ENCODE measurements at regions not wholly inside any gene's neighbourhood (a gene's known extent, or its start where the extent isn't known, plus 50 kb on each side); places are given as distances from the start of the nearest gene placed in this dataset.

DNA sequence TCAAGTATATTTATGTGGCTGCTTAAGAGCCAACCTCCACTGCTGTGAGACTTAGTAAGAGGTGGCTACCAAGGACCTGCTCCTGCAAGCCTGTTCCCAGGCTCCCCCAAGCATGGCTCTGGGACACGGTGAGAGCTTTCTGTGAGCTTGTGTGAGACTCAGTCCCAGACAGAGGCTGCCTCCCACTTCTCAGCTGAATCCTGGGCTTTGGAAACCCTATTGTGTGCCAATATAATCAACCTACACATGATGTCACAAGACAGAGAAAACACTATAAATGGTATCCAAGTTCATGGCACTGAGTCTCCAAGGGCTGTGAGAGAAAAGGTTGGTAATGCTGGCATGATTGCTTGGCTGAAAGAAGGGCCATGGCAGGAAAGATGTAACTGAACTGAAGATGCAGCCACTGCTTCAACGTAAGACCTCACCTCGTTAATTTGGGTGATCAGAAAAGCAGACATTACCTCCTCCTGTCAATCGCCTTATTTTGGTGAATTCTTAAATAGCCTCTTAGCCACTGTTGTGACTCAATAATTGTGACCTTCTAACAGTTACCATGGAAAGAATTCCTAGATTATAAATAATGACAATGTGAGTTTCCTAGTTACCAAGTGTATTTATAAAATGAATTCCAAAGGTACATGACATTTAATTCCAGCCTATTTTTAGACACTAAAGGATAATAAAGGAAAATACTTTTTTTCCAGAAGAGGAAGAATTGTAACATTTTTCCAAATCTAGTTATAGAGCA lies 332.0 kb downstream of the IRS2 start:
- no peak for DNase-seq
- no peaks in the 10 kb centered on the region for H3K9me3 ChIP-seq (replicated peaks)
- H3K36me3 ChIP-seq, result no peaks in the 10 kb centered on the region
- H3K4me1 ChIP-seq, result no peaks in the 10 kb centered on the region
- H3K27me3 ChIP-seq, result no peaks in the 10 kb centered on the region
- H3K4me3 ChIP-seq, result no peak overlapping the region
- H3K27ac ChIP-seq, result no peak overlapping the region

DNA sequence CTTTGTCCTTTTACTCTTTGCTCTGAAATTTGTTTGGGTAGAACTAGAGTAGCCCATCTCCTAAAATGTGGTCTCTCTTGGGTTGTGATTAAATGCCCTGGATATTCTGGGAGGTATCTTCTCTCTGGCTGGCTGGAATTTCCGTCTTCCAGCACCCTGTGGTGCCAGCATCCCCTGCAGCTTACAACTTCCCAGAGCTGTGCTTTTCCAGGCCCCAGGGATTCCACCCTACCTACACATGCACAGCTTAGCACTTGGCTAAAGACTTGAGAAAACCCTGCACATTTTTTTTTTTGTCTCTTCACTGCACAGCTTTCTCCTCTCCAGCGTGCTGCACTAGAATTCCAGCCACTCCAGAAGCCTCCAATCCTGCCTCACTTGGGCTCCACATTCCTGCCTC lies 334.7 kb downstream of the IRS2 start:
- no peak overlapping the region for H3K27ac ChIP-seq
- no peak for DNase-seq
- H3K4me1 ChIP-seq, result no peaks in the 10 kb centered on the region
- no peak overlapping the region for H3K4me3 ChIP-seq
- H3K27me3 ChIP-seq, result no peaks in the 10 kb centered on the region
- H3K9me3 ChIP-seq (replicated peaks), result no peaks in the 10 kb centered on the region
- H3K36me3 ChIP-seq, result no peaks in the 10 kb centered on the region

DNA sequence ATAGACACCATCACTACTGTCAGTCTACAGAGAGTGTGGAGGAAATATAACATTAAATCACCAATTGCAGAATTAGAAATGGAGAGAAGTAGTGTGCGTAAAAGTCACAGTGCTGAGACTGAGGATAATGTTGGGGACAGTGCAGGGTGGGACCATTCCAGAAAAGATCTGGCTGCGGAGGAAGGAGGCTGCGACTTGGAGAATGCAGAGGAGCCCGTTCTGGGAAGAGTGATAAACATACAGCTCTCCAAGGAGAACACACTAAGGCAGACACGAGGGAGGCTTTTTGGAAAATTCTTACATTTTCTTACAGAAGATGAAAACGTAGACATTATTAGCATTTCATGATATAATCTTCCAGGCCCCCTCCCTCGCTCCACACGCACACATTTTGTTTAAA lies 337.8 kb downstream of the IRS2 start:
- no peaks in the 10 kb centered on the region for H3K27me3 ChIP-seq
- no peak overlapping the region for H3K4me3 ChIP-seq
- no peak for DNase-seq
- H3K36me3 ChIP-seq, result no peaks in the 10 kb centered on the region
- H3K4me1 ChIP-seq, result no peaks in the 10 kb centered on the region
- no peak overlapping the region for H3K27ac ChIP-seq
- no peaks in the 10 kb centered on the region for H3K9me3 ChIP-seq (replicated peaks)

DNA sequence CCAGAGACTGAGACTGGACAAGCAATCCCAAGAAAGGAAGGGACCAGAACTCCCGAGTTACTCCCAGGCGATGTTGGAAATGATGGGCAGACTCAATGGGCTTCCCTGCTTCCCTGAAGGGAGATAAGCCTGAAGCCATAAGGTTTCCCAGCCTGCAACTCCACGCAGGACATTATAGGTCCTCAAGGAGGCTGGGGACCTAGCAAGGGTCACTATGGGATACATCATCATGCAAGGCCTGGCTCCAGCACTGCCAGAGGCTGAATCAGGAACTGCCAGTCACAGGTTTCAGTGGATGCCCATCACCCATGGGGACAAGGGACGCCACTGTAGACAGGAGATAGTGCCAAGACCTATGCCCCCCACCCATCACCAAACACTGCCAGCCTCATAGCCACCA lies 338.7 kb downstream of the IRS2 start:
- H3K27ac ChIP-seq, result no peak overlapping the region
- H3K27me3 ChIP-seq, result no peaks in the 10 kb centered on the region
- no peaks in the 10 kb centered on the region for H3K4me1 ChIP-seq
- H3K36me3 ChIP-seq, result no peaks in the 10 kb centered on the region
- no peaks in the 10 kb centered on the region for H3K9me3 ChIP-seq (replicated peaks)
- H3K4me3 ChIP-seq, result no peak overlapping the region
- DNase-seq, result no peak

DNA sequence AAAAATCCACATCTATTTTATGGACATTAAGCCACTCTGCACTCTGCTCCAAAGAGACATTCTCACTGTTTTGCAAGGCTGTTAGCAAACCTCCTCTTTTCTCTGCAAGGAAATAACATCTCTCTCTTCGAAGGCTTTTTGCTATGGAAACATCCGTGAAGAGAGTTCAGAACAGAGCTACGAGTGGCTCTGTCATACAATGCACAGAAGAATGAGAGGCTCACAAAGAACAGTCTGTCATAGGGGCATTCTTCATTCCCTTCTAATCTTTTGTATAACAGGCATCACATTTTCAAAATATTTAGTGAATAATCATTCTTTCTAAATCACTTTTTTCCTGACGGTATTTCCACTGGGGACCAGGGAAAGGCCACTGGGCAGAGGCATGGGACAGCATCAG lies 346.1 kb downstream of the IRS2 start:
- no peaks in the 10 kb centered on the region for H3K36me3 ChIP-seq
- no peak for DNase-seq
- no peak overlapping the region for H3K27ac ChIP-seq
- no peak overlapping the region for H3K4me3 ChIP-seq
- H3K27me3 ChIP-seq, result no peaks in the 10 kb centered on the region
- no peaks in the 10 kb centered on the region for H3K9me3 ChIP-seq (replicated peaks)
- H3K4me1 ChIP-seq, result no peaks in the 10 kb centered on the region

DNA sequence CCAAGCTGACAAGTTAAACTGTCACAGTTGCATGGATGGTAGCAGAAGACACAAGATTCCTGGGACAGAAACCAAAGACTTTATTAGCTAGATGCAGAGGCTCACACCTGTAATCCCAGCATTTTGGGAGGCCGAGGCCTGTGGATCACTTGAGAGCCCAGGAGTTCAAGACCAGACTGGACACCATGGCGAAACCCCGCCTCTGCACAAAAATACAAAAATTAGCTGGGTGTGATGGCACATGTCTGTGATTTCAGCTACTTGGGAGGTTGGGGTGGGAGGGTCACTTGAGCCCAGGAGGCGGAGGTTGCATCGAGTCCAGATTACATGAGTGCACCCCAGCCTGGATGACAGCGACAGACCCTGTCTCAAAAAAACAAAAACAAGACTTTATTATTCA lies 346.6 kb downstream of the IRS2 start:
- H3K27ac ChIP-seq, result no peak overlapping the region

DNA sequence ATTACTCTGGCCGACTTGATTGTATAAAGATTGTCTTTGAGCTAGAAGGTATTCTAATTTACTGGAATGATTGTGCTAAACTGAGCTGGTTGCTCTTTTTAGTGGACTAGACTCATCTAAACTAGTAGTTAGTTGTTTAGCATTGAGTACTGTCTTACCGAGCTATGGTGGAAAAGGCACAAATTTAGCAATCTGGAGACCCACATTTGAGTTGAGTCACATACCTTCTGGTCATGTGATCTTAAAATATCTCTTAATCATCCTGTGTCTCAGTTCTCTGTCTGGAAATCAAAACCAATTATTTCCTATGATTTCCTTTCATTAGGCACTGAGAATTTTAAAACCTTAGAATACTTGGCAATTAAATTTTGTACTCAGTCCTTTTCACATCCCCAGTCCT lies 349.5 kb downstream of the IRS2 start:
- Histone ChIP-seq H3K36me3 (no peaks in the 10 kb centered on the region), H3K27me3 (no peaks in the 10 kb centered on the region), H3K27ac (no peak overlapping the region), H3K4me3 (no peak overlapping the region), H3K9me3 (replicated peaks) (no peaks in the 10 kb centered on the region), H3K4me1 (no peaks in the 10 kb centered on the region)
- DNase-seq, result no peak

More for the DNA sequence above, 346.6 kb downstream of the IRS2 start:
- no peaks in the 10 kb centered on the region for H3K36me3 ChIP-seq
- no peaks in the 10 kb centered on the region for H3K9me3 ChIP-seq (replicated peaks)
- no peak for DNase-seq
- no peak overlapping the region for H3K4me3 ChIP-seq
- H3K27me3 ChIP-seq, result no peaks in the 10 kb centered on the region
- H3K4me1 ChIP-seq, result no peaks in the 10 kb centered on the region

DNA sequence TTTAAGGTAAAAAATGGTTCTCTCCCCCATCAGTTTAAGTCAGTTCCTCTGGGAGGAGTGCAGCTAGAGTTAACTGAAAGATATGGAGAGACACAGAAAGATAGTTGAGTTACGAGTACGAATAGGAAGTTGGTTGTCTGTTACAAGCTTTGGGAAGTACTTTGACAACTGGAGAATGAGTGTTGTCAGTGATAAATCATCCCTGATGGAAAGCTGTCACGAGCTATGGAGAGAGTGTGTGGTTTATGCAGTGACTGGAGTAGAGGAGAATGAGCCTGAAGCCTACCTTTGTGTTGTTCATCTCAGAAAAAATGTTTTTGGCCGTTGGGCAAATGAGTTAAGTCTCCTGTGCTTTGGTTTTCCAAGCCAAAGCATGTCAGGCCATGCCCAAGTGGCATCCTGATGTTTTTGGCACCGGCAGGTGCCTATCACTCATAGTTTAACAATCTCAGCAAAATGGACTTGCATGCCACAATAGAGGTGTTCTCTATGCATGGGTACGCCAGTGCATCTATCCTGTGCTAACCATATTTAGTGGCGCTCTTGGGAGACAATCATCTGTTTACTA lies 350.2 kb downstream of the IRS2 start:
- no peak for DNase-seq
- Histone ChIP-seq H3K4me3 (no peak overlapping the region), H3K9me3 (replicated peaks) (no peaks in the 10 kb centered on the region), H3K27ac (no peak overlapping the region), H3K27me3 (no peaks in the 10 kb centered on the region), H3K36me3 (no peaks in the 10 kb centered on the region), H3K4me1 (no peaks in the 10 kb centered on the region)

DNA sequence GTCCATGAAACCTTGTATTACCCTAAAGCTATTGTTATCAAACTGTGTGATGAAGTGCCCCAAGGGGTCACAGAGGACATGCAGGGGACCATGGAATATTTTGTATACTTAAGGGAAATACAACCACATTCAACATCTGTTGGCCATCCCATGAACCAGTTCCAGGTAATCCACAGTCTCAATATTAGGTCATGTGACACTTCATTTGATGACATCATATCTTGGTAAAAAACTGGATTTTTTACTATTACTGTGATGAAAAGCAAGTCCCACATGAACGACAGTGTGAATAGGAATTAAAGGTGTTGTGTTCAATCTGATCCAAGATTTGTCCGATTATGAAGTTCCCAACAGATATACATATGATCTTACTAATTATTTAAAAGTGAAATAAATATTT lies 355.2 kb downstream of the IRS2 start:
- Histone ChIP-seq H3K27ac (no peak overlapping the region), H3K36me3 (no peaks in the 10 kb centered on the region), H3K4me1 (no peaks in the 10 kb centered on the region), H3K9me3 (replicated peaks) (no peaks in the 10 kb centered on the region), H3K4me3 (no peak overlapping the region), H3K27me3 (no peaks in the 10 kb centered on the region)
- no peak for DNase-seq

DNA sequence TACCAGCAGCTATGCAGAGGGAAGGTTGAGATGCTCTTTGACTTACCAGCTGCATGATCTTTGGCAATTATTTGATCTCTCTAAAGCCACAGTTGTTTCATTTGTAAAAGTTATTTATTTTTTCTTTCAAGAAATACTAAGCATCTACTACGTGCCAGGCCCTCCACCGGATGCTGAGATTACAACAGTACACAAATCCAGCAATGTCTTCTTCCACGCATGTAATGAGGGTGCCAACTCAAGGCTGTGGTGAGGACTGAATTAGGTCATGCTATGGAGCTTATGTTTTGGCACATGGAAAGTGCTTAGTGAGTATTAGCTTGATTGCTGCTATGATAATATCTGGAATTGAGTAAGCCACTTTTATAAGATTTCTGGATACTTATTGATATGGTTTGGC lies 358.2 kb downstream of the IRS2 start:
- H3K27ac ChIP-seq, result no peak overlapping the region
- no peaks in the 10 kb centered on the region for H3K27me3 ChIP-seq
- no peak for DNase-seq
- H3K9me3 ChIP-seq (replicated peaks), result no peaks in the 10 kb centered on the region
- no peak overlapping the region for H3K4me3 ChIP-seq
- H3K36me3 ChIP-seq, result no peaks in the 10 kb centered on the region
- no peaks in the 10 kb centered on the region for H3K4me1 ChIP-seq

DNA sequence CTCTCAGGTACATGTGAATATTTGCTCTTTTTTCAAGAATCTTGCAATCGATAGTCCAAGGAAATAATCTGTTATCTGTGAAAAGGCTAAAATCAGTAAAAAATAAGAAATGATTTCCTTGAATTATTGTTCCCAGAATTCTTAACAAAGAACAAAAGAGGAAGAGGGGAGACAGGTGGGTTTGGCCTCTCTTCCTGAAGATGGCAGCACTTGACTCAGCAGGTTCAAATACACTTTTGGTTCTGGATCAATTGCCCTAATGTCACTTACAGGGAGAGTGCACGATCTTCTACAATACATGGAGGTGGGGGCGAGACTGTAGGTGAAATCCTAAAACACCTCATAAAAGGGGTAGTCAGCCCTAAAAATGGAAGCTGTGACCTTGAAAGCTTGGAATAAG lies 358.7 kb downstream of the IRS2 start:
- Histone ChIP-seq H3K4me1 (no peaks in the 10 kb centered on the region), H3K36me3 (no peaks in the 10 kb centered on the region), H3K4me3 (no peak overlapping the region), H3K9me3 (replicated peaks) (no peaks in the 10 kb centered on the region), H3K27ac (no peak overlapping the region), H3K27me3 (no peaks in the 10 kb centered on the region)
- DNase-seq, result no peak

DNA sequence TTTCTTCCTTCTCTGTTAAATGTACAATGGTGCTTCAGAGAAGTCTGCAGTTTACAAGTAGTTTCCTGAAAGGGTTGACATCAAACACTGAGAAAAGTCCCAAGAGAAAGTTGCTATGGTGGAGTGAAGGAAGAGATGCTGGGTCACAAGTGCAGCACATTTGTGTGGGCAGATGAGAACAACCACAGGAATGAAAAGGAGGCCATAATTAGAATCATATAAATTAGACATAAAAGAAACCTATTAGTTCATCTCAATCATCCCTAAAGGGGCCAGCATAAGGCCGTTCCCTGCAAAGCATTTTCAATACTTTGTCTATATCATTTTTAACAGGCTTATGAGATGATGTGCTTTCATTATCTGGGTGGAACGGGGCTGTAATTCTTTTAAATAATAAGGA lies 359.2 kb downstream of the IRS2 start:
- no peak overlapping the region for H3K4me3 ChIP-seq
- no peak overlapping the region for H3K27ac ChIP-seq
- no peaks in the 10 kb centered on the region for H3K9me3 ChIP-seq (replicated peaks)
- H3K4me1 ChIP-seq, result no peaks in the 10 kb centered on the region
- H3K36me3 ChIP-seq, result no peaks in the 10 kb centered on the region
- DNase-seq, result no peak
- no peaks in the 10 kb centered on the region for H3K27me3 ChIP-seq

DNA sequence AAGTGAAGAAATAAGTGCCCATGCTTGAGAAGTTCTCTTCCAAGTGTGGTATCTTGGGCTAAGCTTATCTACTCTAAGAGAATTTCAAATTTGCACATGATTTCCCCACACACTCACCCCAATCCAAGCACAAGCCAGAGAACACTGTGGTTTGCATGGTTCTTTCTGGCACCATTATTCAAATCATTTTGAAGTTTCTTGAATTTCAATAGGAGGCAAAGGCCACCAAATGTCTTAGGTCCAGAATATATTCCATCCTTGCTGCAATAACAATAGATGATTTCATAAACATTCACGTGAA lies 359.7 kb downstream of the IRS2 start:
- DNase-seq, result no peak
- no peaks in the 10 kb centered on the region for H3K9me3 ChIP-seq (replicated peaks)
- no peaks in the 10 kb centered on the region for H3K36me3 ChIP-seq
- no peaks in the 10 kb centered on the region for H3K27me3 ChIP-seq
- H3K4me3 ChIP-seq, result no peak overlapping the region
- H3K27ac ChIP-seq, result no peak overlapping the region
- H3K4me1 ChIP-seq, result no peaks in the 10 kb centered on the region

DNA sequence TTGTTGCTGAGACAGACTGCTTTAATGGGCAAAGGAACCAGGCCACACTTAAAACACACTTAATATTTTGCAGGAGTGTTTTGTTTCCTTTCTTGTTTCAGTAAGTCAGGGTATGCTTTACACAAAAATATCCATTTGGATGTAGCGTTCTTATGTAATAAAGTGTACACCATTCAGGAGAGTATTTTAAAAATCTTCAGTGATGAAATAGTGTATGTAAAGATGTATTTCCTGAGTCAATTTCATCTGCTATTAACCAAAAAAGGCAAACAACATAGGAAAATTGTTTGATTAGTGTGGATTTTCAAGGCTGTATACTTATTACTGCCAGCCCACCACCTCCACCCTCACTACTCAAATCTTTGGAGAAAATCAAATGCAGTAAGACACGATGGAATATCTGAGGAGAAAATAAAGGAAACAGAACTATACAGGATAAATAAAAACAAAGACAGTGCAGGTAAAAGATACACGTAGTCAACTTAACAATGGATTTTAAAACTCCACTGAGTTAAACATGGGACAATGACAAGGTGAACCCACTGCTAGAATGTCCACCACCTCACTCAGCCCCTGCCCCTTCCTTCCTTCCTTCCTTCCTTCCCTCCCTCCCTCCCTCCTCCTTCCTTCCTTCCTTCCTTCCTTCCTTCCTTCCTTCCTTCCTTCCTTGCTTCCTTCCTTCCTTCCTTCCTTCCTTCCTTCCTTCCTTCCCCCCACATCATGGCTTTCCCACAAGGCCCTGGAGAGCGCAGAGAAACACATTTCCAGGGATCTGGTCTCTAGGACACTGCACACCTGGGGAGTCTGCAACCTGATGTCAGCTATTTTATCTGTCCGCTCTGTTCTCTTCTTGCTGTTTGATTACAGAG lies 360.3 kb downstream of the IRS2 start:
- H3K4me3 ChIP-seq, result no peak overlapping the region
- H3K27ac ChIP-seq, result no peak overlapping the region
- no peaks in the 10 kb centered on the region for H3K36me3 ChIP-seq
- H3K27me3 ChIP-seq, result no peaks in the 10 kb centered on the region
- no peak for DNase-seq
- H3K9me3 ChIP-seq (replicated peaks), result no peaks in the 10 kb centered on the region
- no peaks in the 10 kb centered on the region for H3K4me1 ChIP-seq

DNA sequence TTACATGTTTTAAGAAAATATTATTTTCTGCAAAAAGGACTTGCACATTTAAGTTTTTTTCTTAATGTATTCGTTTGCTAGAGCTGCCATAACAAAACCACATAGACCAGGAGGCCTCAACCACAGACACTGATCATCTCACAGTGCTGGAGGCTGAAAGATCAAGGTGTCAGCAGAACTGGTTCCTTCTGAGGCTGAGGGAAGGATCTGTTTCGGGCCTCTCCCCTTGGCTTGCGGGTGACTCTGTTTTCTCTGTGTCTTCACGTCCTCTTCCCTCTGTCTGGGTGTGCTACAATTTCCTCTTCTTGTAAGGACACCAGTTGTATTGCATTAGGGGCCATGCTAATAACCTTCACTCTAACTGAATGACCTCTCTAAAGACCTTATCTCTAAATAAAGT lies 364.2 kb downstream of the IRS2 start:
- Histone ChIP-seq H3K9me3 (replicated peaks) (no peaks in the 10 kb centered on the region), H3K27me3 (no peaks in the 10 kb centered on the region), H3K27ac (no peak overlapping the region), H3K4me1 (no peaks in the 10 kb centered on the region), H3K36me3 (no peaks in the 10 kb centered on the region), H3K4me3 (no peak overlapping the region)
- DNase-seq, result no peak
